ENCODE measurements at regions not wholly inside any gene's neighbourhood (a gene's known extent, or its start where the extent isn't known, plus 50 kb on each side); places are given as distances from the start of the nearest gene placed in this dataset.
A peak's percentile ranks its signal among the peaks of the same experiment; 100 is the strongest.
"Not testable (repeated sequence)": the region's sequence is repeated elsewhere in the genome, so short reads cannot be mapped to it uniquely, and the experiment has no call there.

DNA sequence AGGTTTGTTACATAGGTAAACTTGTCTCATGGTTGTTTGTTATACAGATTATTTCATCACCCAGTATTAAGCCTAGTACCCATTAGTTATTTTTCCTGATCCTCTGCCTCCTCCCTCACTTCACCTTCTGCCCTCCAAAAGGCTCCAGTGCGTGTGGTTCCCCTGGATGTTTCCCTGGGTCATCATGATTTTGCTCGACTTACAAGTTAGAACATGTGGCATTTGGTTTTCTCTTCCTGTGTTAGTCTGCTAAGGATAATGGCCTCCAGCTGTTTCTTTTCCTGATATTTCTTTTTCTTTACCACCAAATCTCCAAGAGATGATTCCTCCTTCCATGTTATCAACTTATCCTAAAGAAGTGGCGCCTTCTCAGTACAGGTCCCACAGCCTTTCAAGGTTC, 543.1 kb upstream of the ADGRL3 start:
- intact Hi-C loops (cut with DNase I): no loop called here
- no peak for DNase-seq

DNA sequence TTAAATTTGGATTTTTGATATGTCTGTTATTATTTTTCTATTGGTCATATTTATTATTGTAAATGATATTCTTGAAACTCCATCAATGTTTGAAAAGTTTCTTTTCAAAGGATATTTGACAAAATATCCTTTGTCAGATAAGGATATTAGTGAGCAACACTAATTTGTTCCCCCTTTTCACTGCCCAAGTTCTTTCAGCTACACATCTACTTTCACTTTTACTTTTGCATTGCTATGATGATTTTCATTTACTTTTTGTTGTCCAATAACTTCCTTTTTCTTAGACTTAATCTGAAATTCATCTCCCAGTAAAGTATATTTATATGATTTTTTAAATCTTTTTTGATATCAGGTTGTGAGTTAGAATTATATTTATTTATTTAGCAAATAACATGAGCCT, 542.3 kb upstream of the ADGRL3 start:
- intact Hi-C loops (cut with DNase I): no loop called here
- no peak for DNase-seq

DNA sequence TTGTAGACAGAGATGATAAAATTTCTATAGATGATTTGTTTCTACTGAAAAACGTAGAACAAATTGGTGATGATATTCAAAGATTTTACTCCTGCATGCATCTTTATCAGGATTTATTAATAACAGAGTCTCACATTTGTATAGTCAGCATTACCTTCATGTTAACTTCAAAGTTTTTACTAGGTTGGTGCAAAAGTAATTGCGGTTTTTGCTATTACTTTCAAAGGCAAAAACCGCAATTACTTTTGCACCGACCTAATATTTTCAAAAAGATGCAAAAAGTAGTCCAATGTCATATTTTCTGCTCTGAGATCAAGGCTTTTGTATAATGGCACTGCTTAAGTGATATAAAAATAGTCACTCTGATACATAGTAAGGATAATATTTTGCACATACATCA, 536.4 kb upstream of the ADGRL3 start:
- DNase-seq: no peak
- intact Hi-C loops (cut with DNase I): no loop called here

DNA sequence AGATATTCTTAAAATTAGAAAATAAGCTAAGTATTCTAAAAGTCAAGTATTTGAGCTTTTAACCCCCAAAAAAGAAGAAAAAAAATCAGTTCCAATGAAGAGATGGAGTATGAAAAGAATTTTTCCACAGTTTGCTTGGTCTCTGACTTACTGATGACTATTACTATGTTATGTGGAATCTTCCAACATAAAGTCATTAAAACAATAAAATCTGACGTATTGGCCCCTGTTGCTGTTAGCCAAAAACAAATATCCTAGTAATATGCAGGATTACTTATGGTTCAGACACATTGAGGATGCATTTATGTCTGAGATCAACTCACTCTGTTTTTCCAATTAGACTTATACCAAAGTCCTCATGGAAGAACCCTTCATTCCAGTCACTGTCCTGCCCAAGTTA, 517.2 kb upstream of the ADGRL3 start:
- DNase-seq: no peak
- intact Hi-C loops (cut with DNase I): no loop called here

DNA sequence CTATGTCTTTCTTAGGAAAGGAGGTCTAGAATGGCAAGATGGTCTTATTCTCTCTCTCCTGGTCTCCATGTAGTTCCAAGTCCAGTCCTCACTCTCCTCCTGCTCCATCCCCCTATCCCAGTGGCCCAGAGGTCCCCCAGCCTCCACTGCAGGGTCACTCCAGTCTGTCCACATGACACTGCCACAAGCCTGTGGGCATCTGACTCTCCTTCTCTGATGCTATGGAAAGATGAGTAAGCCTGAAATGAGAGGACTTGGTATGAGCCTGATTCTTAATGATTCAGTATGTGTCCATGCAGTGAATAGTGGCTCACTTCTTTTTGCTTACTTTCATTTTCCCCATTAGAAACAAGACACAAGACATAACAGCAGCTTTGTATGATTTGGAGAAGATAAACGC, 516.8 kb upstream of the ADGRL3 start:
- intact Hi-C loops (cut with DNase I): no loop called here
- DNase-seq: no peak

DNA sequence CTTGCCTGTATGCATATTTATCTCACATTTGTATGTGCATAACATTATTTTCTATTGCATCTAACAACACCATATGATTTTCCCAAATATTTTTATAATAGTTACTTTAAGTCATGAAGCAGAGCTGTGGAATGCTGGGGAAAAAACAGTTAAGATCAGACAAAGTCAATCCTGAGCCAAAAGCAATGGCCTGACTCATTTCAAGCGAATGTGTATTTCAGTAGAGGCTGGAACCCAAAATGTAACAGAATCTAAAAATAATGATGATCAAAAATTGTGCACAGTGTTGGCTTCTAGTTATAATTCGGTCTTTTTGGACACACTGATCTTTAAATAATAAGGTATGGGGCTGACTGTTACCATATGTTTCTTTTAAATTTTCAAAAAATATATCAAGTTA, 516.2 kb upstream of the ADGRL3 start:
- intact Hi-C loops (cut with DNase I): no loop called here
- DNase-seq: no peak

DNA sequence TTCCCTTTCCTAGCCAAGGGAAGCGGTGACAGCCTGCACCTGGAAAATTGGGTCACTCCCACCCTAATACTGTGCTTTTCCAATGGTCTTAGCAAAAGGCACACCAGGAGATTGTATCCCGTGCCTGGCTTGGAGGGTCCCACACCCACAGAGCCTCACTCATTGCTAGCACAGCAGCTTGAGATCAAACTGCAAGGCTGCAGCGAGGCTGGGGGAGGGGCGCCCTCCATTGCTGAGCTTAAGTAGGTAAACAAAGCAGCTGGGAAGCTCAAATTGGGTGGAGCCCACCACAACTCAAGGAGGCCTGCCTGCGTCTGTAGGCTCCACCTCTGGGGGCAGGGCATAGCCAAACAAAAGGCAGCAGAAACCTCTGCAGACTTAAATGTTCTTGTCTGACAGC, 504.1 kb upstream of the ADGRL3 start:
- peak in 3 of 10 donors; percentile 53 to 66 (median 65) for DNase-seq
- intact Hi-C loops (cut with DNase I): not testable (repeated sequence)

DNA sequence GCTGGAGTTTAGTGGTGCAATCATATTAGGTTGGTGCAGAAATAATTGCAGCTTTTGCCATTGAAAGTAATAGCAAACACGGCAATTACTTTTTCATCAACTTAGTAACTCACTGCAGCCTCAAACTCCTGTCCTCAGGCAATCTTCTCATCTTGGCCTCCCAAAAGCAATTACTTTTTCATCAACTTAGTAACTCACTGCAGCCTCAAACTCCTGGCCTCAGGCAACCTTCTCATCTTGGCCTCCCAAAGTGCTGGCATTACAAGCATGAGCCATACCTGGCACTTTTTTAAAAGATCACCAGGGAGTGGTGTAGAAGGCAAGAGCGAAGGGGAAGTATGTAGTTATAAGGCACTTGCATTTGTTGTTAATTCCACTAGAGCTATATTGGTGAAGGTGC, 491.1 kb upstream of the ADGRL3 start:
- intact Hi-C loops (cut with DNase I): no loop called here
- no peak for DNase-seq

DNA sequence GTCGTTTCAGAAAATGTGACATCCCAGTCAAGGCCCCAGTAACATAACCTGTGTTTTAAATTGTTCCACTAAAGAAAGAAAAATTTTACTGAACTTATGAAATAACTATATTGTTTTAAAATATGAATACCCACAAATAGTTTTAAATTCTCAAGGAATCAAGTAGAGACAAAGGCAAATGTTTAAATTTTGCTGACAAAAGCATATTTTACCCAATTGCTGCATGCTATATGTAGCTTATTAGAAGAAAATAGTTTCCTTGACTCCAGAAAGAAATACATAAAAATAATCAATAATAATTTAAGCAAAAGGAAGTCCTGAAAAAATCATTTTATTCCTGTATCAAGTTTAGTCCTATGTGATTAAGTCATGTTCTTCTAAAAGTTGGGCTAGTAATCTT, 481.3 kb upstream of the ADGRL3 start:
- no peak for DNase-seq
- intact Hi-C loops (cut with DNase I): no loop called here

DNA sequence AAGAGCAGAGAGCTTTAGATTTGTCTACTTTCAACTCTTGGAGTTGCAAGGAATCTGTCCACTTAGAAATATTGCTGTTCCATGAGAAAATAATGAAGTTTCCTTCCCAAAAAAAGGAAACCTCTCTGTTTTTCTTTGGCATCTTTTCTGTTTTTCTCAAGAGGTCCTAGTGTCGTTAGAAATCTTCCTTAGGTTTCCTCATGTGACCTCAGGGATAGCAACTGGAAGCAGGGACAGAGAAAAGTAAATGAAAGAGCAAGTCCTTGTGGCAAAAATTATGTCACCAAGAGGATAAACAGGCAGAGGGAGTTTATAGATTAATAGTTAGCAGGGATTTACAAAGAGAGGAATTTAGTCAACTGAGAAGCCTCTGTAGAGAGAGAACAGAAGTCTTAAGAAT, 478.4 kb upstream of the ADGRL3 start:
- no peak for DNase-seq
- intact Hi-C loops (cut with DNase I): no loop called here

DNA sequence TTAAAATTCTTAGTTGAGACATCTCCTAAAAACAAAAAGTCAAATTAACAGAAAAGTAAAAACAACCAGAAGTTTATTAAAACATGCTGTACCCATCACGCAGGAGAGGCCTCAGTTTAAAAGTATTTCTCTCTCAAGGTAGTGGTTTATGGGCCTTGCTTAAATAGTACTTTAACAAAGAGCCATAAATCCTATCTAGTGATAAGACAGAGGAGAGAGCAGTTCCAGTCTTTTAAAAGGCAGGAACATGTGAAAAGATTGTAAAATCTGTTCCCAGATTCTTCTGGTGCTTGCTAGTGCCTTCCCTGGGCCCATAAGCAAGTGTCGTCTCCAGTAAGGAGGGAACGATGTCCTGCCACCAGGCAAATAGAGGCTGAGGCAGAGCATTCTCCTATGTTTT, 476.3 kb upstream of the ADGRL3 start:
- no peak for DNase-seq
- intact Hi-C loops (cut with DNase I): no loop called here

DNA sequence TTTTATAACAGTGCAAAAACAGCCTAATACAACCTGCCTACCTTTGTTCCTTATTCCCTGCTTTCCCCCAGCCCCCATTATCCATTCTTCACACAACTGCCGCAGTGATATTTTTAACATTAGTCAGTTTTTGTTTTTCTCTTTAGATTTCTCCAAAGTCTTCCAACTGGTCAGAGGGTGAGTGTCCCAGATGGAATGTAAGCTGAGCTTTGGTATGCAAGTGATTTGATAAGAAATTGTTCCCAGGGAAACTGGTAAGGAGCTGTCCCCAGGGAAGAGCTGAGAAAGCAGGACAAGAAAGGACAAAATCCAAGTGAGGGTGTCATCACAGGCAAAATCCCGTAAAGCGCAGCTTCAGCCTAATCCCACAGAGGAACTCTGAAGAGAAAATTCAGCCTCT, 475.5 kb upstream of the ADGRL3 start:
- no peak for DNase-seq
- intact Hi-C loops (cut with DNase I): no loop called here

DNA sequence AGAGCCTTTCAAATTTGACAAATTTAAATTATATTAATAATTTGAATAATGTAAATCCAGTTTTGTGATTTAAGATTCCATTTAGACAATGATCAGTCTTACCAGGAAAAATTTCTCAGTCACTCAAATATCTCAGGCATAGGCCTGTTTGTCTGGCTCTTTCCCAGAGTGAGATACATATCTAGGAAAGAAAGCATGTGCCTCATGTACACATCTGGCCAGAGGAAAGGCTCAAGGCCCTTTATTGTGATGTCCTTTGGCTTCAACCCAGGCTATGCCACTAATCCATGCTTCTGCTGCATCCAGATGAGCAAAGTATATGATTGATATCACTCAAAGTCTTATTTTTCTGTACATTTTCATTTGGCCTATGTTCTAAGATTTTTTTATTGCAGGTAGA, 473.3 kb upstream of the ADGRL3 start:
- no peak for DNase-seq
- intact Hi-C loops (cut with DNase I): no loop called here

DNA sequence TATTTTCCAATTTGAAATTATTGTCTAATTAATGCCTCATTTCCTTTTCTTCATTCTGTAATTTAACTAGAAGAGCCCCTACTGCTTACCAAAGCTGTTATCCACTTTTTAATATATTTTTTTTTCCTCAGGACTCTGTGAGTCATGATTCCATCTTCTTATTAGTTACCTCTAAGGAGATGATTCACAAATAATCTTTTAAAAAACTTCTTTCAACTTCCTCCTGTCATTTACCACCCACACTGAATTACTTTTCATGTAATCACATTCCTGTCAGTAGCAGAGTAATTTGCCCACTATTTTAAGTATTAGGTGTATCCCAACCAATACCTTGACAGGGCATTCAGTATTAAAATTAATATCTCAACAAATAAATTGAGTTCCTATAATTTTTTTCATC, 470.9 kb upstream of the ADGRL3 start:
- no peak for DNase-seq
- intact Hi-C loops (cut with DNase I): no loop called here

DNA sequence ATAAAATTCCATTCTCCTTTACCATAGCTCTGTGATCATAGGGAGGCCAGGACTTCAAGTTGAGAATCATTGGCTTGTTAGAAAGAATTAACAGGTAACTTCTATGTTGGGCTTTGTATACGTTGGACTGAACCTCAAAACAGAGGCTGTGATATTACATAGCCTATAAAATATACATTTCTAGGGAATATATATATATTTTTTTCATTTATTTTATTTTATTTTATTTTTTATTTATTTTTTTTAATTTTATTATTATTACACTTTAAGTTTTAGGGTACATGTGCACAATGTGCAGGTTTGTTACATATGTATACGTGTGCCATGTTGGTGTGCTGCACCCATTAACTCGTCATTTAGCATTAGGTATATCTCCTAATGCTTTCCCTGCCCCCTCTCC, 470.4 kb upstream of the ADGRL3 start:
- intact Hi-C loops (cut with DNase I); DNase-seq: not testable (repeated sequence)

DNA sequence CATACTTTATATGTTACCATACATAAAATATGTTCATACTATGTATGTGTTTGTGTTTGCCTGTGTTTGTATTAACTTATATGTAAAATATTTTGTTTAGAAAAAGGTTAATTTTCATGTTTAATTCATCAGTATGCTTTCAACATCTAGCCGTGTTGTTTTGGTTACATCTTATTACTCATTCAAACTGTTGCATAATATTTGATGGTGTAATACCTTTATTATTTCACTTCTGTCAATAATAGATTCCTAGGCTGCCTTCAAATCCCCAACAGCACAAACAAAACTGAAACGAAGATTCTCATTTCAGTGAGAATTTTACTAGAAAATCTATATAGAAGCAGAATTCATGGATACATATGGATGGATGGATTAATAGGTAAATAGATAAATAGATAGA, 462.3 kb upstream of the ADGRL3 start:
- no peak for DNase-seq
- intact Hi-C loops (cut with DNase I): no loop called here

DNA sequence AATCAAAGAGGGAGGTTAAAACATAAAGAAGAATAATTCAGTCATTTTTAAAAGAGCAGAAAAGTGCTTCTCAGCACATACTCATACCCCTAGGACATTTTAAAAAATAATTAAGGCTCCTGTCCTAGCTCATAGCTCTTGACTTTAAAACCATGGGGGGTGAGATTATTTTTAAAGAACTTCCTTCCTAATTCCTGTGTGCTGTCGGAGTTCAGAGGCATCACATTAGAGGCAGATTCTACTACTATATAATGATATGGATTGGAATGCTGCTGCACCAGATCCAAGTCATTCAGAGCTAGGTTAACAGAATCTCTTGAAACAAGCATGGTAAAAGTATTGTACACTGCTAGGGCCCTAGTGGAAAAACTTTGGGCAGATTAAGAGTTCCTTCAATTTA, 456.5 kb upstream of the ADGRL3 start:
- no peak for DNase-seq
- intact Hi-C loops (cut with DNase I): no loop called here

DNA sequence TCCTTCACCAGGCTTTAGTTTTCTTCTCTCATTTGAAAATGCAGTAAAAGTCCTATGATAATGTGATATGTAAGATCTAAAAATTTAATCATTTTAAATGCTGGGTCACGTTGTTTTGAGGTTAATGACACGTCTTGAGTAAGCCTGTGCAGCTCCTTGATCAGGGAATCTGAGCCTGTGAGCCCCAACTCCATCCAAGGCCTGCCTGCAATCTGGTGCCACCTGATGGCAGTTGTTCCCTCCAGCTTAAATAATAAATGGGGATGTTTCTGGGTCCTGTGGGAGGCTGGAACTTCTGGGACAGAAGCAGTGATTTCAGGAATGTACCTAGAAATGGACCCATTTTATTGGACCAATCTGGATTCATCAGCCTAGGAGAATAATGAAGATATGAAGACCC, 455.4 kb upstream of the ADGRL3 start:
- intact Hi-C loops (cut with DNase I): no loop called here

DNA sequence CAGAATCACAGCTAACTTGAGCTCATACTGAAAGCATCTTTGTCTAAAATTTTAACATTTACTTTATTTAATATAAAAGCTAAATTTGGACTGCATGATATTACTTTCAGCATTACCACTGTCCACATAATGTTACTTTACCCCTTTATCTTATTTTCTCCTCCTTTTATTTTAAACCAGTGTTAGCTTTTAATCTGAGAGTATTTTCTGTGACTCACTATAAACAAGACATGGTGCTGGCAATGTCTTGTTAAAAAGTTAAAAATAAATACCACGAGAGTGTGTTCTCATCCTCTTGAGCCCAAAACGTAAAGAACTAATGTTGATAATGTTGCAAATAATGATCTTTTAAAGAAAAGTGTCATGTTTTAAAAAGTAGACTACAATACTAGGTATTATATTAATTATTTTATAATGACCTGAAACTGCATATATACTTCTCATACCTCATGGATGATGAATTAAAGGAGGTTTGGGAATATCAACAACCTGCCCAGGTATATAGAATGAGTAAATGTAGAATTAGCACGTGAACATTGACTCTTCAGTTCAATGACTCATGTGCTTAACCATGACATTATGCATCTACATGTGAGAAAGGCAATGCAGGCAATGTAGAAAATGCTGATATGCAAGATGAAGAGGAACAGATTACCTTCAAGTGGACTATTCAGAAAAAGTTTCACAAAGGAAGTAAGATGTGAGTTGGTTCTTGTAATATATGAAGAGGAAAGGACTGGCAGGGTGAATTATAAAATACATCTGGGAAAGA, 454.1 kb upstream of the ADGRL3 start:
- intact Hi-C loops (cut with DNase I): no loop called here

More for the DNA sequence above, 455.4 kb upstream of the ADGRL3 start:
- DNase-seq: no peak

DNA sequence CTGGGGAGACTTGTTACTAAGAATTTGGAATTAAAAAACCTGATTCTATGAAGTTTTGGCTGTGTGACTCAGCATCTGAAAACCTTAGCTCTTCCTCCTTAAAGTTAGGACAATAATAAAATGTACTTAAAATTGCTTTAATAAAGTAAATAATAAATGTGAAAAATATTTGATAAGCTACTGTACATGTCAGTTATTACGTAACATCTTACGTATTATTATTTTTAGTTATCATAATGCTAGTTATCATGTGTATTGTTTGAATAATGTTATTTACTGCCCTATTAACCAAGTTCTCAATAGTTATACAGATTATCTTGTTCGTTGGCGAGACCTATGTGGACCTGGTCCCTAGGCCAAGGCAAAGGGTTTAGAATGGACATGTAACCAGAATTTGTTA, 449.2 kb upstream of the ADGRL3 start:
- intact Hi-C loops (cut with DNase I): no loop called here
- no peak for DNase-seq

More for the DNA sequence above, 454.1 kb upstream of the ADGRL3 start:
- no peak for DNase-seq

DNA sequence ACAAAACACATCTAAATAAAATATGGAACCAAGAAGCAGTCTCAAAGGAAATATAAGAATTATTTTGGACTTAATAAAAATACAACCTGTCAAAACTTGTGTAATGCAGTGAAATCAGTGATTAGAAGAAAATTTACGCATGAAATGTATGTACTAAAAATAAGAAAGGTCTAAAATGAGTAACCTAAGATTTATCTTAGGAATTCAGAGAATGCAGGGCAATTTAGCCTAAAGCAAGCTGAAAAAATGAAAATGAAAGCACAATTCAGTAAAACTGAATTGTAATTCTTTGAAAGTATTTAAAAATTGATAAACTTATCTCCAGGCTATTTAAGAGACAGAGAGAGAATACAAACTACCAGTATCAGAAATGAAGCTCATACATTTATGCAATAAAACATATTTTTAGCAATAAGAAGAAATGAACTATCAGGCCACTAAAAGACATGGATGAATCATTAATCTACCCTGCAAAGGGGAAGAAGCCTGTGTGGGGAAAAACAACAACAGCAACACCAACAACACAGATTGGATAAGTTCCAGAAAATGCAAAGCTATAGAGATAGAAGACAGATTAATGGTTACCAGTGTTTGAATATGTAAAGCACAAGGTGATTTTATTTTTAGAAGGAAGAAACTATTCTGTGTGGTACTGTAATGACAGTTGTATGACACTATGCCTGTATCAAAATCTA, 442.0 kb upstream of the ADGRL3 start:
- DNase-seq: no peak
- intact Hi-C loops (cut with DNase I): no loop called here

DNA sequence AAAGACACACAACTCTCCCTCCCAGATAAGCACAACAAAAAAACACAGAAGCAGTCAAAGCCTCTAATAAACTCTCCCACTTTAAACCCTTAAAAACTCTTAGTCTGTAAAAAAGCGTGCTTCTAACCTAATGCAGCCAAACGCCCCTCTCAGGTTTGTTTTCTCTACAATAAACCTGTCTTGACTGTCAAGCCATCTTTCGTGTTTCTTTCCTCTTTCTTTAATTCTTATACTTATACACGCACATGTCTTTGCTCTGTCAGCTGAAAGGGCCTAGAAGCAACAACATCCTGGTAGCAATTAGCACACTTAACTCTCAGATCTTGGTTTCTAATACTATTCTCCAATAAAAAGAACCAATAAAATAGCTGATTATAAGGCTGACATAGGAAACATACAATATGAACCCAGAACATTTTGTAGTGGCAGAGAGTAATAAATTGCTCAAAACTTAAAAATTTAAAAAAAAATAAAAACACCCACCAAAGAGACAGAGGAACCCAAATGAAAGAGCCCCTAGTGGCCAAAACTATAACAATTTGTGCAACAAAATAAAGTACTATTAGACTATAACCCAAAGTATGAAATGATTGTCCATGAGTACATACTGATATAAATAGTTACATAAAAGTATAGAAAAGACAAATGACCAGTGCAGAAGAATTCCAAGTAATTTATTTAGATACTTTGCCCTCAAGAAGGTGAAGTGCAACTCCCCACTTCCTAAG, 440.4 kb upstream of the ADGRL3 start:
- intact Hi-C loops (cut with DNase I): no loop called here
- DNase-seq: no peak
